ENCODE measurements at regions not wholly inside any gene's neighbourhood (a gene's known extent, or its start where the extent isn't known, plus 50 kb on each side); places are given as distances from the start of the nearest gene placed in this dataset.

- Histone ChIP-seq H4K8ac (ENCODE audit: low read depth, low read length) (no peak overlapping the region), H4K91ac (ENCODE audit: low read depth, low read length, poor library complexity) (no peak overlapping the region), H3K36me3 (replicated peaks in 1 of 2; ENCODE audit: control insufficient read depth in 2 of 2, insufficient read depth in 2 of 2, low read length in 2 of 2) (no peaks in the 10 kb centered on the region), H3K4me1 (ENCODE audit: control insufficient read depth in 2 of 2, insufficient read depth in 1 of 2, low read depth in 1 of 2, low read length in 2 of 2) (no peaks in the 10 kb centered on the region), H2AFZ (ENCODE audit: low read length) (no peak overlapping the region), H2BK15ac (ENCODE audit: low read length) (no peak overlapping the region), H3K79me1 (ENCODE audit: low read depth, low read length) (no peaks in the 10 kb centered on the region), H3K27me3 (ENCODE audit: control insufficient read depth in 3 of 3, insufficient read depth in 3 of 3, low read depth in 1 of 3, low read length in 3 of 3) (no peaks in the 10 kb centered on the region), H2BK12ac (ENCODE audit: low read length) (no peak overlapping the region), H3K9me3 (replicated peaks in 1 of 2; ENCODE audit: control insufficient read depth in 2 of 2, insufficient read depth in 1 of 2, low read depth in 1 of 2, low read length in 2 of 2) (no peaks in the 10 kb centered on the region), H3K23ac (ENCODE audit: low read depth, low read length, poor library complexity) (no peak overlapping the region), H3K4ac (ENCODE audit: low read length) (no peak overlapping the region), H3K27ac (replicated peaks; ENCODE audit: low read length) (no peak overlapping the region), H3K18ac (ENCODE audit: low read length) (no peak overlapping the region), H2BK5ac (ENCODE audit: low read length) (no peak overlapping the region), H3K14ac (ENCODE audit: low read length) (no peak overlapping the region), H3K4me2 (ENCODE audit: insufficient read depth, low read length, poor library complexity, severe bottlenecking) (no peak overlapping the region), H3K4me3 (ENCODE audit: low read length in 2 of 2) (no peak overlapping the region), H3K9ac (ENCODE audit: low read depth, low read length, poor library complexity) (no peak overlapping the region), H2AK5ac (ENCODE audit: low read depth, low read length) (no peak overlapping the region), H2BK120ac (ENCODE audit: low read depth, low read length) (no peak overlapping the region)
- no peak for DNase-seq (ENCODE audit: low spot score)
- no CpG with 5 or more reads among the region's 7 CpGs for WGBS, 2 donors (ENCODE audit: extremely low coverage in 2 of 2, insufficient read length in 2 of 2, insufficient replicate concordance in 1 of 2)
Observed at GRCh38 chr6:40893021-40893420, 146.0 kb downstream of the UNC5CL start.

- Histone ChIP-seq H4K8ac (ENCODE audit: low read depth, low read length) (no peak overlapping the region), H3K27ac (replicated peaks; ENCODE audit: low read length) (no peak overlapping the region), H3K18ac (ENCODE audit: low read length) (no peak overlapping the region), H3K36me3 (replicated peaks in 1 of 2; ENCODE audit: control insufficient read depth in 2 of 2, insufficient read depth in 2 of 2, low read length in 2 of 2) (no peaks in the 10 kb centered on the region), H3K4me2 (ENCODE audit: insufficient read depth, low read length, poor library complexity, severe bottlenecking) (no peak overlapping the region), H2BK15ac (ENCODE audit: low read length) (no peak overlapping the region), H2BK12ac (ENCODE audit: low read length) (no peak overlapping the region), H4K91ac (ENCODE audit: low read depth, low read length, poor library complexity) (no peak overlapping the region), H2BK5ac (ENCODE audit: low read length) (no peak overlapping the region), H3K9ac (ENCODE audit: low read depth, low read length, poor library complexity) (no peak overlapping the region), H2AFZ (ENCODE audit: low read length) (no peak overlapping the region), H3K23ac (ENCODE audit: low read depth, low read length, poor library complexity) (no peak overlapping the region), H3K4ac (ENCODE audit: low read length) (no peak overlapping the region), H3K14ac (ENCODE audit: low read length) (no peak overlapping the region), H3K9me3 (replicated peaks in 1 of 2; ENCODE audit: control insufficient read depth in 2 of 2, insufficient read depth in 1 of 2, low read depth in 1 of 2, low read length in 2 of 2) (no peaks in the 10 kb centered on the region), H3K4me1 (ENCODE audit: control insufficient read depth in 2 of 2, insufficient read depth in 1 of 2, low read depth in 1 of 2, low read length in 2 of 2) (no peaks in the 10 kb centered on the region), H3K79me1 (ENCODE audit: low read depth, low read length) (no peaks in the 10 kb centered on the region), H3K4me3 (ENCODE audit: low read length in 2 of 2) (no peak overlapping the region), H2AK5ac (ENCODE audit: low read depth, low read length) (no peak overlapping the region), H2BK120ac (ENCODE audit: low read depth, low read length) (no peak overlapping the region), H3K27me3 (ENCODE audit: control insufficient read depth in 3 of 3, insufficient read depth in 3 of 3, low read depth in 1 of 3, low read length in 3 of 3) (no peaks in the 10 kb centered on the region)
- no CpG with 5 or more reads among the region's 8 CpGs for WGBS, 2 donors (ENCODE audit: extremely low coverage in 2 of 2, insufficient read length in 2 of 2, insufficient replicate concordance in 1 of 2)
- no peak for DNase-seq (ENCODE audit: low spot score)
Observed at GRCh38 chr6:40892223-40892622, 146.8 kb downstream of the UNC5CL start.

GRCh38 chr6:40891686-40892085 lies 147.3 kb downstream of the UNC5CL start:
- DNase-seq (ENCODE audit: low spot score) = no peak
- no peak overlapping the region for H3K9ac ChIP-seq (ENCODE audit: low read depth, low read length, poor library complexity)
- no peaks in the 10 kb centered on the region for H3K27me3 ChIP-seq (ENCODE audit: control insufficient read depth in 3 of 3, insufficient read depth in 3 of 3, low read depth in 1 of 3, low read length in 3 of 3)
- H4K8ac ChIP-seq (ENCODE audit: low read depth, low read length) = no peak overlapping the region
- no peak overlapping the region for H3K14ac ChIP-seq (ENCODE audit: low read length)
- no peak overlapping the region for H2BK120ac ChIP-seq (ENCODE audit: low read depth, low read length)
- no peak overlapping the region for H2BK15ac ChIP-seq (ENCODE audit: low read length)
- no peak overlapping the region for H2BK5ac ChIP-seq (ENCODE audit: low read length)
- H4K91ac ChIP-seq (ENCODE audit: low read depth, low read length, poor library complexity) = no peak overlapping the region
- H3K23ac ChIP-seq (ENCODE audit: low read depth, low read length, poor library complexity) = no peak overlapping the region
- H3K4me2 ChIP-seq (ENCODE audit: insufficient read depth, low read length, poor library complexity, severe bottlenecking) = no peak overlapping the region
- H2AFZ ChIP-seq (ENCODE audit: low read length) = no peak overlapping the region
- no peaks in the 10 kb centered on the region for H3K36me3 ChIP-seq (replicated peaks in 1 of 2; ENCODE audit: control insufficient read depth in 2 of 2, insufficient read depth in 2 of 2, low read length in 2 of 2)
- no peak overlapping the region for H2BK12ac ChIP-seq (ENCODE audit: low read length)
- no peak overlapping the region for H2AK5ac ChIP-seq (ENCODE audit: low read depth, low read length)
- H3K18ac ChIP-seq (ENCODE audit: low read length) = no peak overlapping the region
- no peaks in the 10 kb centered on the region for H3K79me1 ChIP-seq (ENCODE audit: low read depth, low read length)
- no peak overlapping the region for H3K27ac ChIP-seq (replicated peaks; ENCODE audit: low read length)
- H3K4me1 ChIP-seq (ENCODE audit: control insufficient read depth in 2 of 2, insufficient read depth in 1 of 2, low read depth in 1 of 2, low read length in 2 of 2) = no peaks in the 10 kb centered on the region
- H3K4ac ChIP-seq (ENCODE audit: low read length) = no peak overlapping the region
- no peaks in the 10 kb centered on the region for H3K9me3 ChIP-seq (replicated peaks in 1 of 2; ENCODE audit: control insufficient read depth in 2 of 2, insufficient read depth in 1 of 2, low read depth in 1 of 2, low read length in 2 of 2)
- WGBS, 2 donors (ENCODE audit: extremely low coverage in 2 of 2, insufficient read length in 2 of 2, insufficient replicate concordance in 1 of 2) = no CpG with 5 or more reads among the region's 8 CpGs
- no peak overlapping the region for H3K4me3 ChIP-seq (ENCODE audit: low read length in 2 of 2)

- no CpG with 5 or more reads among the region's 2 CpGs for WGBS, 2 donors (ENCODE audit: extremely low coverage in 2 of 2, insufficient read length in 2 of 2, insufficient replicate concordance in 1 of 2)
Observed at GRCh38 chr6:40891131-40891530, 147.9 kb downstream of the UNC5CL start.

More at GRCh38 chr6:40891131-40891530, 147.9 kb downstream of the UNC5CL start:
- DNase-seq (ENCODE audit: low spot score) = no peak
- H3K4me2 ChIP-seq (ENCODE audit: insufficient read depth, low read length, poor library complexity, severe bottlenecking) = no peak overlapping the region
- H3K23ac ChIP-seq (ENCODE audit: low read depth, low read length, poor library complexity) = no peak overlapping the region
- H3K79me1 ChIP-seq (ENCODE audit: low read depth, low read length) = no peaks in the 10 kb centered on the region
- H4K91ac ChIP-seq (ENCODE audit: low read depth, low read length, poor library complexity) = no peak overlapping the region
- H3K36me3 ChIP-seq (replicated peaks in 1 of 2; ENCODE audit: control insufficient read depth in 2 of 2, insufficient read depth in 2 of 2, low read length in 2 of 2) = no peaks in the 10 kb centered on the region
- no peak overlapping the region for H3K14ac ChIP-seq (ENCODE audit: low read length)
- H2BK15ac ChIP-seq (ENCODE audit: low read length) = no peak overlapping the region
- H3K4me1 ChIP-seq (ENCODE audit: control insufficient read depth in 2 of 2, insufficient read depth in 1 of 2, low read depth in 1 of 2, low read length in 2 of 2) = no peaks in the 10 kb centered on the region
- no peak overlapping the region for H2BK120ac ChIP-seq (ENCODE audit: low read depth, low read length)
- no peaks in the 10 kb centered on the region for H3K27me3 ChIP-seq (ENCODE audit: control insufficient read depth in 3 of 3, insufficient read depth in 3 of 3, low read depth in 1 of 3, low read length in 3 of 3)
- no peak overlapping the region for H3K27ac ChIP-seq (replicated peaks; ENCODE audit: low read length)
- peak overlapping the region; percentile 12 for H2AK5ac ChIP-seq (ENCODE audit: low read depth, low read length)
- no peak overlapping the region for H3K4ac ChIP-seq (ENCODE audit: low read length)
- H4K8ac ChIP-seq (ENCODE audit: low read depth, low read length) = no peak overlapping the region
- no peak overlapping the region for H2BK12ac ChIP-seq (ENCODE audit: low read length)
- H2BK5ac ChIP-seq (ENCODE audit: low read length) = no peak overlapping the region
- H3K9me3 ChIP-seq (replicated peaks in 1 of 2; ENCODE audit: control insufficient read depth in 2 of 2, insufficient read depth in 1 of 2, low read depth in 1 of 2, low read length in 2 of 2) = no peaks in the 10 kb centered on the region
- H2AFZ ChIP-seq (ENCODE audit: low read length) = no peak overlapping the region
- H3K18ac ChIP-seq (ENCODE audit: low read length) = no peak overlapping the region
- H3K4me3 ChIP-seq (ENCODE audit: low read length in 2 of 2) = no peak overlapping the region
- no peak overlapping the region for H3K9ac ChIP-seq (ENCODE audit: low read depth, low read length, poor library complexity)
